Astrocyte of the cerebellum (primary cell): ENCODE measurements at regions not wholly inside any gene's neighbourhood (a gene's known extent, or its start where the extent isn't known, plus 50 kb on each side); places are given as distances from the start of the nearest gene placed in this dataset.

ENCODE experiments used
- DNase-seq: peaks from one replicate; pipeline ENCODE4 v3.0.0-alpha.2; 2011; ENCODE audit warnings: low read depth
- H3K4me3 ChIP-seq: 2 replicates; pipeline ENCODE4 v1.5.1; 2011; ENCODE audit warnings: mild to moderate bottlenecking, low read depth, low read length, moderate library complexity
- in situ Hi-C: cut with HindIII; loops from 2 replicates; pipeline ENCODE4 v1.10.0; 2017; ENCODE audit warnings: low sequenced_read_pairs
- TF ChIP-seq, protein P1 (sequence below): IDR thresholded peaks from 2 replicates; pipeline ENCODE4 v1.5.1; 2012; ENCODE audit warnings: low read length, low read depth, moderate library complexity, mild to moderate bottlenecking; ENCODE audit errors: missing control alignments

GRCh38 chr20:7420345-7420744, 519.9 kb downstream of the HAO1 start:
- in situ Hi-C loops = no loop called here
- no peak for DNase-seq
- no peak overlapping the region for H3K4me3 ChIP-seq
- TF ChIP-seq, protein P1, sequence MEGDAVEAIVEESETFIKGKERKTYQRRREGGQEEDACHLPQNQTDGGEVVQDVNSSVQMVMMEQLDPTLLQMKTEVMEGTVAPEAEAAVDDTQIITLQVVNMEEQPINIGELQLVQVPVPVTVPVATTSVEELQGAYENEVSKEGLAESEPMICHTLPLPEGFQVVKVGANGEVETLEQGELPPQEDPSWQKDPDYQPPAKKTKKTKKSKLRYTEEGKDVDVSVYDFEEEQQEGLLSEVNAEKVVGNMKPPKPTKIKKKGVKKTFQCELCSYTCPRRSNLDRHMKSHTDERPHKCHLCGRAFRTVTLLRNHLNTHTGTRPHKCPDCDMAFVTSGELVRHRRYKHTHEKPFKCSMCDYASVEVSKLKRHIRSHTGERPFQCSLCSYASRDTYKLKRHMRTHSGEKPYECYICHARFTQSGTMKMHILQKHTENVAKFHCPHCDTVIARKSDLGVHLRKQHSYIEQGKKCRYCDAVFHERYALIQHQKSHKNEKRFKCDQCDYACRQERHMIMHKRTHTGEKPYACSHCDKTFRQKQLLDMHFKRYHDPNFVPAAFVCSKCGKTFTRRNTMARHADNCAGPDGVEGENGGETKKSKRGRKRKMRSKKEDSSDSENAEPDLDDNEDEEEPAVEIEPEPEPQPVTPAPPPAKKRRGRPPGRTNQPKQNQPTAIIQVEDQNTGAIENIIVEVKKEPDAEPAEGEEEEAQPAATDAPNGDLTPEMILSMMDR = no peak

DNA sequence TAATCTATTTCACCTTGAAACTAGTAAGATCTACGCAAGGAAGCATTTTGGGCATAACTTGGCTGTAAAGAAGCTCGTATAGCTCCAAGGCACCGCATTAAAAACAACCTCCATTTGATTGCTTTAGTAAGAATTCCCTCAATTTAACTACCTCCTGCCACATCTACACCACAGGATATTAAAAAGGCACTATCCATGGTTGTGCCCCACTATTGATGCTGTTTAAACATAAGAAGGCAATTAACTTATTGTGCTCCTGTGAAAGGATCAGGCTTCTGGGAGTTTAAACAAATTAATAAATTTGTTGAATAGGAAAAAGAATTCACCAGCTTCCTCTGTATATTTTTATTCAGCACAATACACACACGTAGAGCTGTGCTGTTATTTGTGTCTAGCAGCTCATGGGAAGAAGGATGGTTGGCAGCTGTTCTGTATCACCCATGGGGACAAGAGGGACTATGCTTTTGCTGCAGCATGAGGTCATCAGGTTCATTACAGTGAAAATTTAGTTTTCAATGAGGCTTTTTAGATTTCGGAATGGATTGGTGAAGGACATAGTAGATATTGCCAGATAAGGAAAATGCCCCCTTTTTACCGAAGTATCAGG, 513.3 kb downstream of the HAO1 start:
- in situ Hi-C loops = no loop called here
- TF ChIP-seq, protein P1 = no peak
- H3K4me3 ChIP-seq = no peak overlapping the region
- DNase-seq = no peak

DNA sequence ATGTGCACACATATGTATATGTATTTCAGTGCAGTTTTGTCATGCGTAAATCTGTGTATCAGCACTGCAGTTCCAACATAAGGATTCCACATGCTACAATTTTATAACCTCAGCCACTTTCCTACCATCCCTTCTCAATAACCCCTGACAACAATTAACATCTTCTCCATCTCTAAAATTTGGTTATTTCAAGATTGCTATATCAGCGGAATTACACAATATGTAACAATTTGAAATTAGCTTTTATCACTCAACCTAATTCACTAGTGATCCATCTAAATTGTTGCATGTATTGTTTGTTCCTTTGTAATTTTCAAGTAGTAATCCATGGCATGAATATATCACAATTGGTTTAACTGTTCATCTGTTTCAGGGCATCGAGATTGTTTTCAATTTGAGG, 511.3 kb downstream of the HAO1 start:
- no peak for DNase-seq
- H3K4me3 ChIP-seq = no peak overlapping the region
- TF ChIP-seq, protein P1 = no peak
- in situ Hi-C loops = no loop called here

DNA sequence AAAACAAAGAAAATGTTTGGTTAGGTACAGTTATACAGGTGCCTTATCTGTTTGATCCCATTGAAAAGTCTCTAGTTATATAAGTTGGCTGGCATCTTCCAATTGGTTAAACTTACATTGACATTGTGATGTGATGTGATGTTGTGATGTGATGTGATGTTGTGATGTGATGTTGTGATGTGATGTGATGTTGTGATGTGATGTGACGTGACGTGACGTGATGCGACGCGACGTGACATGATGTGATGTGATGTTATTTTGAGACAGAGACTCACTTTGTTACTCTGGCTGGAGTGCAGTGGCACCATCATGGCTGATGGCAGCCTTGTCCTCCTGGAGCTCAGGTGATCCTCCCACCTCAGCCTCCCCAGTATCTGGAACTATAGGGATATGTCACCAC, 507.6 kb downstream of the HAO1 start:
- no peak for DNase-seq
- H3K4me3 ChIP-seq = no peak overlapping the region
- in situ Hi-C loops = no loop called here
- TF ChIP-seq, protein P1 = no peak

DNA sequence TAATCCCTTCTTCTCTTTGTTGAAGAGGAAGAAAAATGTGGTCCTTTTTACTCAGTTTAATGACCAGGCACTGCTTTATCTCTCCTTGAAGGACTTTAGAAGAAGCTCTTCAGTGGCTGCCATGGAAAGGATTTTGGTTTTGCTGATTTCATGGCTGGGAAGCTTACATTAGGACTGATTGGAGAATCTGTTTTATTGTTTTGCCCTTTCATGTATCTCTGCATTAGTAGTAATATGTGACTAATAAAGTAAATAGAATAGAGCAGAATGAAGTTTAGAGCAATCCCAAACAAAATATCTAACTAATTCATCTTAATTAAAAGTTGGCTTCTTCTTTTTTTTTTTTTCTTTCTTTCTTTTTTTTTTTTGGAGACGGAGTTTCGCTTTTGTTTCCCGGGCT, 502.9 kb downstream of the HAO1 start:
- no peak for DNase-seq
- no peak overlapping the region for H3K4me3 ChIP-seq
- in situ Hi-C loops = no loop called here
- TF ChIP-seq, protein P1 = no peak

- no peak for DNase-seq
- TF ChIP-seq, protein P1 = no peak
Measured at GRCh38 chr20:7449269-7449668, 491.0 kb downstream of the HAO1 start.

More at GRCh38 chr20:7449269-7449668, 491.0 kb downstream of the HAO1 start:
- H3K4me3 ChIP-seq = no peak overlapping the region
- in situ Hi-C loops = no loop called here
